ENCODE measurements at regions not wholly inside any gene's neighbourhood (a gene's known extent, or its start where the extent isn't known, plus 50 kb on each side); places are given as distances from the start of the nearest gene placed in this dataset.
"Not testable (repeated sequence)": the region's sequence is repeated elsewhere in the genome, so short reads cannot be mapped to it uniquely, and the experiment has no call there.

GRCh38 chr12:9284724-9285123 is 76.5 kb upstream of the PZP start:
- H3K23ac ChIP-seq (ENCODE audit: insufficient read length); H3K14ac ChIP-seq (ENCODE audit: insufficient read length); H2AK5ac ChIP-seq (ENCODE audit: low read depth, low read length); H2AFZ ChIP-seq (ENCODE audit: low read length); CTCF ChIA-PET (ENCODE audit: partially characterized antibody); POLR2A ChIA-PET (ENCODE audit: partially characterized antibody); H2BK120ac ChIP-seq (replicated peaks; ENCODE audit: low read depth, low read length); H3K36me3 ChIP-seq (ENCODE audit: control insufficient read depth in 2 of 4, insufficient read depth in 4 of 4, low read length in 3 of 4); FAIRE-seq; H2BK12ac ChIP-seq (ENCODE audit: low read depth, low read length); DNase-seq (ENCODE audit: low read depth in 1 of 2, low spot score in 2 of 2); H2BK20ac ChIP-seq (ENCODE audit: low read length); H3K27me3 ChIP-seq (replicated peaks in 1 of 4; ENCODE audit: control insufficient read depth in 3 of 4, extremely low read depth in 1 of 4, insufficient read depth in 3 of 4, low read length in 3 of 4); H3K27ac ChIP-seq (ENCODE audit: low read depth, low read length); H3K9ac ChIP-seq (replicated peaks in 1 of 4; ENCODE audit: extremely low read depth in 1 of 4, low read depth in 3 of 4, low read length in 3 of 4); H4K91ac ChIP-seq (replicated peaks; ENCODE audit: insufficient read length, low read length); H2BK15ac ChIP-seq (ENCODE audit: low read length); H3K56ac ChIP-seq (replicated peaks; ENCODE audit: insufficient read length, low read depth, low read length); H2BK5ac ChIP-seq (ENCODE audit: low read depth, low read length); H4K20me1 ChIP-seq (replicated peaks in 1 of 2; ENCODE audit: control insufficient read depth in 1 of 2, insufficient read depth in 2 of 2, low read length in 2 of 2); H3K79me1 ChIP-seq (ENCODE audit: low read depth, low read length); H3K4ac ChIP-seq (replicated peaks; ENCODE audit: insufficient read length, low read depth, low read length); H3K9me3 ChIP-seq (ENCODE audit: insufficient read depth in 2 of 2, low read depth in 1 of 2, low read length in 1 of 2); H3K18ac ChIP-seq (ENCODE audit: extremely low read depth, low read length); H3K4me1 ChIP-seq (replicated peaks in 1 of 4; ENCODE audit: control insufficient read depth in 3 of 4, insufficient read depth in 4 of 4, low read length in 3 of 4); H4K5ac ChIP-seq (ENCODE audit: insufficient read length, low read depth, low read length); H4K8ac ChIP-seq (ENCODE audit: extremely low read depth, insufficient read depth, low read length); H3K79me2 ChIP-seq (ENCODE audit: control insufficient read depth in 1 of 2, insufficient read depth in 2 of 2, low read length in 2 of 2); H3K23me2 ChIP-seq (ENCODE audit: low read depth, low read length): not testable (repeated sequence)
- H3K4me3 ChIP-seq (ENCODE audit: extremely low read depth in 1 of 4, insufficient read depth in 2 of 4, low read depth in 3 of 4, low read length in 4 of 4): peak overlapping the region in 2 of 4 experiments; percentile 55 to 65; a peak in 3 of 8 replicates
- H3K4me2 ChIP-seq (ENCODE audit: insufficient read depth in 1 of 2, low read depth in 2 of 2, low read length in 2 of 2): peak overlapping the region; percentile 61 to 64; a peak in 3 of 4 replicates
- WGBS, 2 experiments (ENCODE audit: extremely low coverage in 1 of 2, insufficient coverage in 1 of 2, insufficient read length in 1 of 2, insufficient replicate concordance in 2 of 2, low coverage in 1 of 2, low lambda C conversion rate in 2 of 2, missing lambda C conversion rate in 1 of 2): 50% methylated on average over 2 of the region's 7 CpGs; no CpG with 5 or more reads in 1 of the 2 experiments
